ENCODE measurements at regions not wholly inside any gene's neighbourhood (a gene's known extent, or its start where the extent isn't known, plus 50 kb on each side); places are given as distances from the start of the nearest gene placed in this dataset.

GRCh38 chr20:39109933-39110818 is 148.0 kb downstream of the DHX35 start:
- WGBS, 2 donors, result 31 to 34% methylated on average over 10 of the region's 10 CpGs
- intact Hi-C loops (cut with DNase I), result no loop called here
- H3K27ac ChIP-seq (ENCODE audit: low read depth in 1 of 2, low read length in 2 of 2), result no peak overlapping the region
- no peak for ATAC-seq (ENCODE audit: low FRiP score)
- H3K9me3 ChIP-seq (ENCODE audit: control insufficient read depth, low read length), result peaks cover 1% of the 10 kb centered on the region
- no peak for DNase-seq
- H3K36me3 ChIP-seq (ENCODE audit: control insufficient read depth in 1 of 2, insufficient read depth in 2 of 2, low read length in 1 of 2), result no peaks in the 10 kb centered on the region
- no peaks in the 10 kb centered on the region for H3K4me1 ChIP-seq (ENCODE audit: control insufficient read depth in 1 of 2, insufficient read depth in 2 of 2, low read length in 2 of 2)
- no peaks in the 10 kb centered on the region for H3K27me3 ChIP-seq (ENCODE audit: control insufficient read depth in 1 of 2, insufficient read depth in 2 of 2, low read length in 1 of 2)
- no peak overlapping the region for H3K4me3 ChIP-seq (ENCODE audit: low read length in 2 of 2)

GRCh38 chr20:39108746-39109145 is 146.6 kb downstream of the DHX35 start:
- DNase-seq (no peak), ATAC-seq (ENCODE audit: low FRiP score) (no peak)
- no peaks in the 10 kb centered on the region for H3K4me1 ChIP-seq (ENCODE audit: control insufficient read depth in 1 of 2, insufficient read depth in 2 of 2, low read length in 2 of 2)
- H3K27ac ChIP-seq (ENCODE audit: low read depth in 1 of 2, low read length in 2 of 2), result no peak overlapping the region
- intact Hi-C loops (cut with DNase I), result no loop called here
- WGBS, 2 donors, result 41 to 53% methylated on average over 5 of the region's 5 CpGs
- H3K36me3 ChIP-seq (ENCODE audit: control insufficient read depth in 1 of 2, insufficient read depth in 2 of 2, low read length in 1 of 2), result no peaks in the 10 kb centered on the region
- H3K4me3 ChIP-seq (ENCODE audit: low read length in 2 of 2), result no peak overlapping the region
- peaks cover 2% of the 10 kb centered on the region for H3K9me3 ChIP-seq (ENCODE audit: control insufficient read depth, low read length)
- no peaks in the 10 kb centered on the region for H3K27me3 ChIP-seq (ENCODE audit: control insufficient read depth in 1 of 2, insufficient read depth in 2 of 2, low read length in 1 of 2)

- H3K27ac ChIP-seq (ENCODE audit: low read depth in 1 of 2, low read length in 2 of 2), result no peak overlapping the region
- DNase-seq, result no peak
- H3K4me3 ChIP-seq (ENCODE audit: low read length in 2 of 2), result no peak overlapping the region
- intact Hi-C loops (cut with DNase I), result no loop called here
- peaks cover 6% of the 10 kb centered on the region for H3K9me3 ChIP-seq (ENCODE audit: control insufficient read depth, low read length)
- 61 to 63% methylated on average over 5 of the region's 5 CpGs for WGBS, 2 donors
- H3K36me3 ChIP-seq (ENCODE audit: control insufficient read depth in 1 of 2, insufficient read depth in 2 of 2, low read length in 1 of 2), result no peaks in the 10 kb centered on the region
- no peak for ATAC-seq (ENCODE audit: low FRiP score)
- H3K27me3 ChIP-seq (ENCODE audit: control insufficient read depth in 1 of 2, insufficient read depth in 2 of 2, low read length in 1 of 2), result no peaks in the 10 kb centered on the region
- H3K4me1 ChIP-seq (ENCODE audit: control insufficient read depth in 1 of 2, insufficient read depth in 2 of 2, low read length in 2 of 2), result no peaks in the 10 kb centered on the region
Observed at GRCh38 chr20:39107741-39108140, 145.6 kb downstream of the DHX35 start.

DNA sequence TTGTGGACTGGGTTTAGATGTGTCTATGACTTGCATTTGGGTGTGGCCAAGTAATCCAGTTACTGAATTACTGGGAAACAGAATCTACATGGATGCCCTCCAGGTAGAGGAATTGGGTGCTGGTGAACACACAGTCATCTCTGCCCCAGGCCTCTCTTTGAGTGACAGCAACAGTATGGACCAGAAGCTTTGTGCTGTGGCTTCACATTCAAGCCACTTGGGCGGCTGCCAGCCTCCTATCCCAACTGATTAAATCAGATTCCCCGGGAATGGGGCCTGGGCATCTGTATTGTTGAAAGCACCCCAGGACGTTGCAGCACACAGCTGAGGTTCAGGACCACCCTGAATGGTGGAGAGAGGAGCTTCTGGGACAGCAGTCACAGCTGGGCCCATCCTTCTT is 144.6 kb downstream of the DHX35 start:
- H3K4me1 ChIP-seq (ENCODE audit: control insufficient read depth in 1 of 2, insufficient read depth in 2 of 2, low read length in 2 of 2), result no peaks in the 10 kb centered on the region
- DNase-seq (no peak), ATAC-seq (ENCODE audit: low FRiP score) (no peak)
- intact Hi-C loops (cut with DNase I), result no loop called here
- H3K27me3 ChIP-seq (ENCODE audit: control insufficient read depth in 1 of 2, insufficient read depth in 2 of 2, low read length in 1 of 2), result no peaks in the 10 kb centered on the region
- H3K4me3 ChIP-seq (ENCODE audit: low read length in 2 of 2), result no peak overlapping the region
- no peaks in the 10 kb centered on the region for H3K36me3 ChIP-seq (ENCODE audit: control insufficient read depth in 1 of 2, insufficient read depth in 2 of 2, low read length in 1 of 2)
- peaks cover 6% of the 10 kb centered on the region for H3K9me3 ChIP-seq (ENCODE audit: control insufficient read depth, low read length)
- WGBS, 2 donors, result 69 to 77% methylated on average over 3 of the region's 3 CpGs
- H3K27ac ChIP-seq (ENCODE audit: low read depth in 1 of 2, low read length in 2 of 2), result no peak overlapping the region

GRCh38 chr20:39105551-39105950 is 143.4 kb downstream of the DHX35 start:
- no peaks in the 10 kb centered on the region for H3K4me1 ChIP-seq (ENCODE audit: control insufficient read depth in 1 of 2, insufficient read depth in 2 of 2, low read length in 2 of 2)
- H3K27me3 ChIP-seq (ENCODE audit: control insufficient read depth in 1 of 2, insufficient read depth in 2 of 2, low read length in 1 of 2), result peaks cover 0 to 1% of the 10 kb centered on the region in 2 donors
- ATAC-seq (ENCODE audit: low FRiP score), result no peak
- 86 to 90% methylated on average over 5 of the region's 5 CpGs for WGBS, 2 donors
- peaks cover 6% of the 10 kb centered on the region for H3K9me3 ChIP-seq (ENCODE audit: control insufficient read depth, low read length)
- no peak overlapping the region for H3K4me3 ChIP-seq (ENCODE audit: low read length in 2 of 2)
- DNase-seq, result no peak
- no peaks in the 10 kb centered on the region for H3K36me3 ChIP-seq (ENCODE audit: control insufficient read depth in 1 of 2, insufficient read depth in 2 of 2, low read length in 1 of 2)
- H3K27ac ChIP-seq (ENCODE audit: low read depth in 1 of 2, low read length in 2 of 2), result no peak overlapping the region
- intact Hi-C loops (cut with DNase I), result no loop called here

DNA sequence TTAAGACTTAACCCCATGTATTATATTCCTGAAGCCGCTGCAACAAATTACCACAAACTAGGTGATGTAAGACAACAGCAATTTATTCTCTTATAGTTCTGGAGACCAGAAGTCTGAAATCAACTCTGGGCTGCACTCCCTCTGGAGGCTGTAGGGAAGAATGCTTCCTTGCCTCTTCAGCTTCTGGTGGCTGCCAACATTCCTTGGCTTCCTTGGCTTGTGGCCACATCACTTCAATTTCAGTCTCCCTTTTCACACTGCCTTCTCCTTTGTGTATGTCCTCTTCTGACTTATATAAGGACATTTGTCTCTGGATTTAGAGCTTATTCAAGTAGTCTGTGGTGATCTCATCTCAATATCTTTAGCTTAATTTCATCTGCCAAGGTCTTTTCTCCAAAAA is 141.6 kb downstream of the DHX35 start:
- H3K27me3 ChIP-seq (ENCODE audit: control insufficient read depth in 1 of 2, insufficient read depth in 2 of 2, low read length in 1 of 2), result peaks cover 0 to 1% of the 10 kb centered on the region in 2 donors

DNA sequence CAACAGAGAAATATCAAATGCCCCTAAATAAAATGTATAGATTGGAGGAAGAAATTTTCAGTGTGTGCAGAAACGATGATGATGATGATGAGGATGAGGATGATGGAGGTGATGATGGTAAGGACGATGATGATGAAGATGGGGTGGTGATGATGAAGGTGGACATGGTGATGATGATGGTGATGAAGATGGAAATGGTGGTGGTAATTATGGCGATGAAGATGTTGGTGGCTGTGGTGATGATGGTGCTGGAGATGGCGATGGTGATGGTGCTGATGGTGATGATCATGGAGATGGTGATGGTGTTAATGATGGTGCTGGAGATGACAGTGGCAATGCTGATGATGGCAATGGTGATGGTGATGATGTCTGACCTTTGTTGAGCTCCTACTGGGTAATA is 141.2 kb downstream of the DHX35 start:
- H3K27me3 ChIP-seq (ENCODE audit: control insufficient read depth in 1 of 2, insufficient read depth in 2 of 2, low read length in 1 of 2), result peaks cover 0 to 1% of the 10 kb centered on the region in 2 donors

More for the DNA sequence above, 141.6 kb downstream of the DHX35 start:
- peaks cover 6% of the 10 kb centered on the region for H3K9me3 ChIP-seq (ENCODE audit: control insufficient read depth, low read length)
- intact Hi-C loops (cut with DNase I), result no loop called here
- no peak overlapping the region for H3K27ac ChIP-seq (ENCODE audit: low read depth in 1 of 2, low read length in 2 of 2)
- H3K4me1 ChIP-seq (ENCODE audit: control insufficient read depth in 1 of 2, insufficient read depth in 2 of 2, low read length in 2 of 2), result no peaks in the 10 kb centered on the region
- WGBS, 2 donors, result 87 to 95% methylated on average over 1 of the region's 1 CpG
- ATAC-seq (ENCODE audit: low FRiP score), result no peak
- H3K36me3 ChIP-seq (ENCODE audit: control insufficient read depth in 1 of 2, insufficient read depth in 2 of 2, low read length in 1 of 2), result no peaks in the 10 kb centered on the region
- no peak for DNase-seq
- no peak overlapping the region for H3K4me3 ChIP-seq (ENCODE audit: low read length in 2 of 2)

DNA sequence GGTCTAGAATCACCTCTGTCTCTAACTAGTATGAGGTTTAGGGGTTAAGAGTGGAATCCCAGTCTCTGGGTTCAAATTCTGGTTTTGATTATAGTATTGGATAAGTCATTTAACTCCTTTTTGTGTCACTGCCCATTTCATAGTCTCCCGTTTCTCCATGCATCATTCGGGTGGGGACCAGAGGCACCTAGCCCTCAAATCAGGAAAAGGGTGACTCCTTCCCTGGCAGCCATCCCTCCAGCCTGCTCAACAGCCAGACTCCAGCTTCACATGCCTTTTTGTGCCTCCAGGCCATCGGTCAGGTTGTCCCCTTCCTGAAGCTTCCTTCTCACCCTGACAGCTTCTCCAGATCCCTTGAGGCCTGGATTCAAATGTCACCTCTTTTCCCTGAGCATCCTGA is 139.8 kb downstream of the DHX35 start:
- no peak overlapping the region for H3K27ac ChIP-seq (ENCODE audit: low read depth in 1 of 2, low read length in 2 of 2)
- H3K4me1 ChIP-seq (ENCODE audit: control insufficient read depth in 1 of 2, insufficient read depth in 2 of 2, low read length in 2 of 2), result no peaks in the 10 kb centered on the region
- H3K27me3 ChIP-seq (ENCODE audit: control insufficient read depth in 1 of 2, insufficient read depth in 2 of 2, low read length in 1 of 2), result peaks cover 0 to 1% of the 10 kb centered on the region in 2 donors
- no peaks in the 10 kb centered on the region for H3K36me3 ChIP-seq (ENCODE audit: control insufficient read depth in 1 of 2, insufficient read depth in 2 of 2, low read length in 1 of 2)
- WGBS, 2 donors, result 77 to 80% methylated on average over 3 of the region's 3 CpGs
- H3K9me3 ChIP-seq (ENCODE audit: control insufficient read depth, low read length), result peaks cover 6% of the 10 kb centered on the region
- ATAC-seq (ENCODE audit: low FRiP score), result no peak
- no peak overlapping the region for H3K4me3 ChIP-seq (ENCODE audit: low read length in 2 of 2)
- intact Hi-C loops (cut with DNase I), result no loop called here
- DNase-seq, result no peak

More for the DNA sequence above, 141.2 kb downstream of the DHX35 start:
- ATAC-seq (ENCODE audit: low FRiP score) (no peak), DNase-seq (no peak)
- no peak overlapping the region for H3K4me3 ChIP-seq (ENCODE audit: low read length in 2 of 2)
- 91 to 95% methylated on average over 4 of the region's 4 CpGs for WGBS, 2 donors
- no peaks in the 10 kb centered on the region for H3K4me1 ChIP-seq (ENCODE audit: control insufficient read depth in 1 of 2, insufficient read depth in 2 of 2, low read length in 2 of 2)
- H3K27ac ChIP-seq (ENCODE audit: low read depth in 1 of 2, low read length in 2 of 2), result no peak overlapping the region
- H3K9me3 ChIP-seq (ENCODE audit: control insufficient read depth, low read length), result peaks cover 6% of the 10 kb centered on the region
- no peaks in the 10 kb centered on the region for H3K36me3 ChIP-seq (ENCODE audit: control insufficient read depth in 1 of 2, insufficient read depth in 2 of 2, low read length in 1 of 2)
- intact Hi-C loops (cut with DNase I), result no loop called here

DNA sequence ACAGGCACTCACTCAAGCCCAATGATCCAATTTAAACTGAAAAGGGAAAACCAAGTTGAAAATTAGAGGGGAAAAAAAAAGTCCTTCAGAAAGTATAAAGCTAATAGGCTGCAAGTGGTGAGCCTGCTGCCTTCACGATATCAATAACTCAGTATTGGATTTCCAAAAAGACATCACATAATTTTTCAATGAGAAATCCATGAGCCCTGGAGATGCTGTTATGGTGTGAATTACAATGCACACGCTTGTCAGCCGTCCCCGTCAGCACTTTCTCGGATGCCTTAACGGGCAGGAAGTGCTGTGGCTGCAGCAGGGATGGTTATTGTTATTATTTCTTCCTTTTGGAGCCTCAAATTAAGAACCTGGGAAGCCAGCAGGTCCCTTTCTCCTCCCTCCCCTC is 138.5 kb downstream of the DHX35 start:
- no peak overlapping the region for H3K27ac ChIP-seq (ENCODE audit: low read depth in 1 of 2, low read length in 2 of 2)
- no peaks in the 10 kb centered on the region for H3K4me1 ChIP-seq (ENCODE audit: control insufficient read depth in 1 of 2, insufficient read depth in 2 of 2, low read length in 2 of 2)
- H3K9me3 ChIP-seq (ENCODE audit: control insufficient read depth, low read length), result peaks cover 4% of the 10 kb centered on the region
- ATAC-seq (ENCODE audit: low FRiP score) (no peak), DNase-seq (no peak)
- H3K36me3 ChIP-seq (ENCODE audit: control insufficient read depth in 1 of 2, insufficient read depth in 2 of 2, low read length in 1 of 2), result no peaks in the 10 kb centered on the region
- intact Hi-C loops (cut with DNase I), result no loop called here
- peaks cover 0 to 1% of the 10 kb centered on the region in 2 donors for H3K27me3 ChIP-seq (ENCODE audit: control insufficient read depth in 1 of 2, insufficient read depth in 2 of 2, low read length in 1 of 2)
- 19 to 21% methylated on average over 6 of the region's 6 CpGs for WGBS, 2 donors
- no peak overlapping the region for H3K4me3 ChIP-seq (ENCODE audit: low read length in 2 of 2)
